Ishikawa (cell line): ENCODE measurements at regions not wholly inside any gene's neighbourhood (a gene's known extent, or its start where the extent isn't known, plus 50 kb on each side); places are given as distances from the start of the nearest gene placed in this dataset.

ENCODE experiments used
- EGR1 ChIP-seq: IDR thresholded peaks from 2 replicates; pipeline ENCODE4 v1.6.1; 2012
- EP300 ChIP-seq: IDR thresholded peaks from 2 replicates; pipeline ENCODE4 v1.6.1; 2012; ENCODE audit warnings: borderline replicate concordance
- NFIC ChIP-seq: IDR thresholded peaks from 2 replicates; pipeline ENCODE4 v1.6.1; 2012
- USF1 ChIP-seq: IDR thresholded peaks from 2 replicates; pipeline ENCODE4 v1.6.1; 2012

- TF ChIP-seq USF1 (no peak), EP300 (no peak), EGR1 (no peak), NFIC (no peak)
Observed at GRCh38 chr4:38489011-38489861, 174.8 kb upstream of the KLF3 start.
